Nucleus accumbens (tissue), 56 donors: ENCODE measurements at regions not wholly inside any gene's neighbourhood (a gene's known extent, or its start where the extent isn't known, plus 50 kb on each side); places are given as distances from the start of the nearest gene placed in this dataset.

ENCODE experiments used
- DNase-seq, 56 donors: peaks; one replicate each; lab custom pipeline; 2025; lab: John Stamatoyannopoulos, UW

- no peak for DNase-seq
These were observed 75.3 kb upstream of the DDX18 start for GRCh38 chr2:117738991-117739839.

GRCh38 chr2:117745537-117745936 lies 69.0 kb upstream of the DDX18 start:
- DNase-seq = no peak

- no peak for DNase-seq
These were observed 58.7 kb upstream of the DDX18 start for GRCh38 chr2:117755768-117756167.

- DNase-seq = no peak
These were observed 53.6 kb upstream of the DDX18 start for GRCh38 chr2:117760916-117761315.

- DNase-seq = no peak
These were observed 52.0 kb upstream of the DDX18 start for GRCh38 chr2:117762454-117762853.

GRCh38 chr2:117763804-117764203 lies 50.7 kb upstream of the DDX18 start:
- DNase-seq = peak in 2 of 56 donors; percentile 2 to 3
